Effector CD8-positive, alpha-beta T cell (primary cell): ENCODE measurements at regions not wholly inside any gene's neighbourhood (a gene's known extent, or its start where the extent isn't known, plus 50 kb on each side); places are given as distances from the start of the nearest gene placed in this dataset.
"Not testable (repeated sequence)": the region's sequence is repeated elsewhere in the genome, so short reads cannot be mapped to it uniquely, and the experiment has no call there.

Source experiments
- DNase-seq: peaks from one replicate; lab custom pipeline; 2025; lab: John Stamatoyannopoulos, UW

GRCh38 chr20:4435671-4436455, 186.8 kb upstream of the ADRA1D start:
- no peak for DNase-seq

- no peak for DNase-seq
Observed at GRCh38 chr20:4435225-4435624, 186.1 kb upstream of the ADRA1D start.

- no peak for DNase-seq
Observed at GRCh38 chr20:4434681-4435080, 185.6 kb upstream of the ADRA1D start.

GRCh38 chr20:4431446-4431845, 182.4 kb upstream of the ADRA1D start:
- no peak for DNase-seq

GRCh38 chr20:4430826-4431225, 181.7 kb upstream of the ADRA1D start:
- DNase-seq, result not testable (repeated sequence)

GRCh38 chr20:4427940-4428586, 179.0 kb upstream of the ADRA1D start:
- no peak for DNase-seq

- DNase-seq, result no peak
Observed at GRCh38 chr20:4418141-4418540, 169.1 kb upstream of the ADRA1D start.

GRCh38 chr20:4415281-4415680, 166.2 kb upstream of the ADRA1D start:
- no peak for DNase-seq

- no peak for DNase-seq
Observed at GRCh38 chr20:4413314-4414049, 164.4 kb upstream of the ADRA1D start.

GRCh38 chr20:4412216-4412615, 163.1 kb upstream of the ADRA1D start:
- no peak for DNase-seq

GRCh38 chr20:4411744-4412143, 162.7 kb upstream of the ADRA1D start:
- DNase-seq, result no peak

- no peak for DNase-seq
Observed at GRCh38 chr20:4406627-4407026, 157.5 kb upstream of the ADRA1D start.

- no peak for DNase-seq
Observed at GRCh38 chr20:4401601-4402000, 152.5 kb upstream of the ADRA1D start.

GRCh38 chr20:4384961-4385360, 135.9 kb upstream of the ADRA1D start:
- DNase-seq, result no peak

GRCh38 chr20:4383961-4384360, 134.9 kb upstream of the ADRA1D start:
- no peak for DNase-seq

GRCh38 chr20:4375881-4376280, 126.8 kb upstream of the ADRA1D start:
- no peak for DNase-seq

- DNase-seq, result no peak
Observed at GRCh38 chr20:4373454-4373853, 124.4 kb upstream of the ADRA1D start.

GRCh38 chr20:4371623-4372251, 122.7 kb upstream of the ADRA1D start:
- no peak for DNase-seq

GRCh38 chr20:4370851-4371250, 121.8 kb upstream of the ADRA1D start:
- no peak for DNase-seq

GRCh38 chr20:4369798-4370124, 120.7 kb upstream of the ADRA1D start:
- DNase-seq, result no peak

GRCh38 chr20:4369119-4369797, 120.2 kb upstream of the ADRA1D start:
- DNase-seq, result no peak

- no peak for DNase-seq
Observed at GRCh38 chr20:4366076-4366475, 117.0 kb upstream of the ADRA1D start.
